Daoy (cell line): ENCODE measurements at regions not wholly inside any gene's neighbourhood (a gene's known extent, or its start where the extent isn't known, plus 50 kb on each side); places are given as distances from the start of the nearest gene placed in this dataset.

Experiments
- DNase-seq: peaks from one replicate; pipeline ENCODE4 v3.0.0-alpha.2; 2015; ENCODE audit warnings: low read depth

DNA sequence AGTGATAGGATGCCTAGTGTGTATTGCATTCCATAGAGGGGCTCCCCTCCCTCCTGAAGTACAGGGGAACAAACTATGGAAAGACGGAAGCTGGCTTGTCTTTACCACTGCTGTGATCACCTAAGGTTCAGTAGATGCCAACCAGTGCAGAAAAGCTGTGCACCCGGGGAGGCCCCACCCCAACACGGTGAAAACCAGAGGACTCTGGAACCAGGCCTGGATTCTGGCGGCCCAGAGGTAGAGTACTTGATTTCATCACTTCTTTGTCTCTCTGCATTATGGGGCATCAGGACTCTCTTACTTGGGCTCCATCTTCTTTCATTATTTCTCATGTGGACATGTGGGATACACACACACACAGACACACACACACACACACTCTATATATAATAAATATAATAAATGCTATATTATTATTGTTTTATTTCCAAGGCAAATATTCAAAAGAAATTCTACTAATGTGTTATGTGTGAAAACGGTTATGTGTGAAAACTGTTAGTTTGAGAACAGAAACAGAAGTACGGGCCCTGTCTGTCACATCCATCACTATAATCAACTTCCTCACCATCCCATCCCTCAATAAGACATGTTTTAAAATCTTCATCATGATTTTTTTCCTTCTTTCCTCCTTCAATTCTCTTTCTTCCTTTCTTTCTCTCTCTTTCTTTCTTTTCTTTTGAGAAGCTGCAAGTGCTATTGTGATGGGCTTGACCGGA lies 152.4 kb upstream of the CMC1 start:
- no peak for DNase-seq

- DNase-seq, result no peak
Measured at GRCh38 chr3:28089527-28089897, 151.9 kb upstream of the CMC1 start.

DNA sequence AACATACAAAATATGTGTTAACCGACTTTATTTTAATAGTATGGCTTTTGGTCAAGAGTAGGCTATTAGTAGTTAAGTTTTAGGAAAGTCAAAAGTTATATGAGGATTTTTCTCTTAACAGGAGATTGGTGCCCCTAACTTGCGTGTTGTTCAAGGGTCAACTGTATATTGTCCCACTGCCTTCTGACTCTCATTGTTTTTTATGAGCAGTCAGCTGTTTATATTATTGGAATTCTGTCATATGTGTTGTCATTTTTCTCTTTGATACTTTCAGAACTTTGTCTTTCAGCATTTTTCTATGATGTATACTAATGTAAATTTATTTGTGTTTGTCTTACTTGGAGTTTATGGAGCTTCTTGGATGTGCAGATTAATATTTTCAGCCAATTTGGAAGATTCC lies 142.1 kb upstream of the CMC1 start:
- no peak for DNase-seq

GRCh38 chr3:28101705-28102104 lies 139.7 kb upstream of the CMC1 start:
- DNase-seq, result no peak

DNA sequence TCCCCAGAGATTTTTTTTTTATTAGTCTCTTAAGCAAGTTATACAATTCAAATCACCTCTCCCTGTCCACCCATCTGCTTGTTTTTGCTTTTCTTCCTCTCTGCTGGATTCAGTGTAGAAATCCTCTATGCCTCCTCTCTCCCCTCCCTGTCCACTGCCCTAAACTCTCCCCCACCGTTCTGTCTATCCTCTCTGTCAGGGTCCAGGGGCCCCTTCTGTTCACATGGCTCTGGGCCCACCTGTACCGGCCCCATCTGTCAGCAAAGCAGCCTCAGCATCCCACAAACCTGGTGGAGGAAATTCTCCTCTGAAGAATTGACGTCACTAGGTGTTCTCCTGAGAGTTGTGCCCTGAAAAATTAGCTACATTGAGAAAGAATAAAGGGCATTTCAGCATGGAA lies 137.6 kb upstream of the CMC1 start:
- DNase-seq, result no peak

DNA sequence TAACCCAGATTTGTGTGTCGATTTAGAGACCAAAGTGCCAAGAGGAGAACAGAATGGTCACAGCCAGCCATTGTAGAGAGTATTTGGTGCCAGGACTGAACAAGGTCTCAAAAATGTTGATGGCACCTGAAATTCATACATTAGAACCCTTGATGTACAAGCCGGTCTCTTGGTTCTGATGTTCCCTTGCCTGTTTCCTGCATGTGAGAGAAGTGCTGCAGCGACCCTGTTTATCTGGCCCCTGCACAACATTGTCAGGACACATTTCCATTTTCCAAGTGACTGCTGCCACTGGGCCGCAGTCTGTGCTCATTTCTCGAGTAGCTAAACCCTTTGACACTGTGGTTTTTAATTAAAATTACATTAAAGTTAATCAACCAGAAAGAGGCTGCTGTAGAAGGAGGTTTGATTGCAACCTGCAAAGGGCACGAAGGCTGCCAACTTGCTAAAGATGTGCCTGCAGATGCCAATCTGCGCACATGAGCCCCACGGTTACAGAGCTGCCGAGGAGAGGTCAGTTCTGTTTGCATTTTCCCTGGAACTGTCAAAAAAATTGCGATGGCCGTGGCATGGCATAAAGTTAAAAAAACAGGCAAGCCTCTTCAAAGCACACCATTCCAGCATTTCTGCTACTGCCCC lies 136.4 kb upstream of the CMC1 start:
- no peak for DNase-seq

GRCh38 chr3:28109829-28110228 lies 131.6 kb upstream of the CMC1 start:
- no peak for DNase-seq

DNA sequence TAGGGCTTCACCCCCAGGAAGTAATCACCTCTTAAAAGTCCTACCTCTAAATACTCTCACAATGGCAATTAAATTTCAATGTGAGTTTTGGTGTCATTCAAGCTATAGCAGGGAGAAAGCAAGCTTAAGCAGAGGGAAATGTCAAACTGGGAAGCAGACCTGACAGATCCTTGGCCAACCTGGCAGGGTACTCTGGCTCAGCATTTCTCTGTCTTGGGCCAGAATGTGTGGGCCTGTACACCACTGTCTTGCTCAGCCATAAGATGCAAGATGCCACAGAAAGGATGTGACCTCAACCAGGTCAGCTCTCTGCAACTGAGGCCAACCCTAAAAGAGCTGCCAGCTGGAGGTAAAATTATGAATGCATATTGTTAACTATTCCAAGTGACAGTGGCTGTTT lies 130.6 kb upstream of the CMC1 start:
- DNase-seq, result no peak

DNA sequence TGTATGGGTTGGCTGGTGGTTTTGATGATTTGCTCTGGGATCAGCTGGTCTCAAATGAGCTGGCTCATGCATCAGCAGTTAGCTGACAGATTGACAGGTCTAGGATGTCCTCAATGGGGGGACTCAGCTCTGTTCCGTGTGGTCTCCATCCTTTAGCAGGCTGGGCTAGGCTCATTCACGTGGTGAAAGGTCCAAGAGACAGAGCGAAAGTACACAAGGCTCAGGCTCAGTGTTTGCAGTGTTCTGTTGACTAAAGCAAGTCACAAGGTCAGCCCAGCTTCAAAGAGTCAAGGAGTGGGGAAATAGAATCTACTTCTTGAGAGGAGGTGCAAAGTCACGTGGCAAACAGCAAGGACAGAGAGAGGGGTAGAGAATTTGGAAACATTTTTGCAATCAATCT lies 126.5 kb upstream of the CMC1 start:
- no peak for DNase-seq

GRCh38 chr3:28115316-28115715 lies 126.1 kb upstream of the CMC1 start:
- DNase-seq, result no peak

- no peak for DNase-seq
Measured at GRCh38 chr3:28117598-28117997, 123.8 kb upstream of the CMC1 start.

- no peak for DNase-seq
Measured at GRCh38 chr3:28118087-28118486, 123.3 kb upstream of the CMC1 start.

DNA sequence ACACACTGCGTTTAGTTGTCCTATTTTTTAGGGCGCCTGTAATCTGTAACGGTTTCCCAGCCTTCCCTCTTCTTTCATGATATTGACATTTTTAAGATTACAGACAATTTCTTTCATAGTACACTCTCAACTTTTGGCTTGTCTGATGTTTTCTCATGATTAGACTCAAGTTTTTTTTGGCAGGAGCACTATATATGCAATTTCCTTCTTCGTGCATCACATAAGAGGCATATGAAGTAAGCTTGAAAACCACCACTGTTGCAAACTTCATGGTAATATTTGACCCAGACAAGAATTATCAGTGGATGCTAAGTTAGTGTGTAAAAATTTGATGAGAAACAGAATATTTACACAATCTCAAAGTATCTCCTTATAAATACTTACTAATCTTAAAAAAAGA lies 119.2 kb upstream of the CMC1 start:
- no peak for DNase-seq

DNA sequence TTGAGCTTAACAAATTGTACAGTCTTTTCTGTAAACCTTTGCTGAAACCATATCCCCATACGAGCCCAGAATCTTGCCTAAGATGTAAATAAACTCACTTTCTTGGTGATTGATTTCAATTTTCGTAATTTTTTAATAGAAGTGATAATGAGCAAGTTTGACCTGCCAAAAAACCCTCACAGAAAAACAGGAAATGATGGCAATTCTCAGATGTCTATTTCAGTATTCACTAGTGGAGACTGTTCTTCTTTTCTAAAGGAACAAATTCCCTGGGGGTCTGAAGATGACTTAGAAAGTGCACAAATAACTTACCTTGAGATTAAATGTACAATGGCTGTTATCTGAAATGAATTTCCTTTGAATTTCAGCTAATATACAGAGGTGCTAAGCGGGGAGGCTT lies 116.5 kb upstream of the CMC1 start:
- no peak for DNase-seq

- DNase-seq, result no peak
Measured at GRCh38 chr3:28125342-28125741, 116.1 kb upstream of the CMC1 start.

DNA sequence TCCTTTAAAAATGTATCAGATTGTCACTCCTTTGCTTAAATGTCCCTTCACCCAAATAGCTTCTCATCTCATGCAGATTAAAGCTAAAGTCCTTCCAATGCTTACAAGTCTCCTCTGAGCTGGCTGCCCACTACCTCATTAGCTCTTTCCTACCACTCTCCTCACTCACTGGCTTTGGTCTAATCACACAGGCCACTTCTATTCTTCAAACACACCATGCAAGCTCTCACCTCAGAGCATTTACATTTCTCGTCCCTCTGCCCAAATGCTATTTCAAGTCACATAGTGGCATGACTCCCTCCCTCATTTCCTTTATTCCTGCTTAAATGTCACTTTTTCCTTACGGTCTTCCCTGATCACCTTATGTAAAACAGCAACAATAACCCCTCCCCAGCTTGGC lies 110.6 kb upstream of the CMC1 start:
- DNase-seq, result no peak

DNA sequence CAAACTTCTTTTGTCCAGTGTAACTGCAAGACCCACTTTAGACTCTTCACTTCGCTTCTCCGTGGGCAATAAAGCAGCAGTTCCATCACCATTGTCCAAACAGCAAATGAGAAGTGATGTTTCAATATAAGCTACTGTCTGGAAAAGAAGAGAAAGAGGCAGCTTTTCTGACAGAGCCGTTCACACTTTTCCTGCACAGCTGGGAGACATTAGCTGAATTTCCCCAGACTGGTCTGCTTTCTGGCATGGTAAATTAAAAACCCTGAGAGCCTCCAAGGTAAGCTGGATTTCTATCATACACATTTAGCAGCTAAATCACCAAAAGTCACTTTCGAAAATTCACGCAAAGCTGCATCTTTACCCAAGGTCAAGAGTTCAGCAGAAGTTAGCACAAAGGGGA lies 108.5 kb upstream of the CMC1 start:
- DNase-seq, result no peak

DNA sequence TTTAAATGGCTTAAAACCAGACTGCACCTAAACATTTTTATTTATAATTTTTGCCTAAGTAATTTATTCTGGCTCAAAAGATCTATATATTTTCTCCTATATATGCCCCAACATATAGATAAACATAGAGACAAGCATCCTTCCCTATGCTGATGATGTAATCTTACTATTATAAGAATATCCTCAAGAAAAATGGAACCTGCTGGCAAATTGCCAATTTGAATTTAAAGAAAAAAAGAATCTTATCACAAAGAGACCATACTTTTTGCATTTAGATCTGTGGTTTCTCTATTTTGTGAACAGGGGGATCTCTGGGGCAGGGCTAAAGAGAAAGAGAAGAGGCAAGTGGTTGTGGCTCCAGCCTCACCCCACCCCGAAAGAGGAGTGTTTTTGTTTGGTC lies 107.2 kb upstream of the CMC1 start:
- no peak for DNase-seq

DNA sequence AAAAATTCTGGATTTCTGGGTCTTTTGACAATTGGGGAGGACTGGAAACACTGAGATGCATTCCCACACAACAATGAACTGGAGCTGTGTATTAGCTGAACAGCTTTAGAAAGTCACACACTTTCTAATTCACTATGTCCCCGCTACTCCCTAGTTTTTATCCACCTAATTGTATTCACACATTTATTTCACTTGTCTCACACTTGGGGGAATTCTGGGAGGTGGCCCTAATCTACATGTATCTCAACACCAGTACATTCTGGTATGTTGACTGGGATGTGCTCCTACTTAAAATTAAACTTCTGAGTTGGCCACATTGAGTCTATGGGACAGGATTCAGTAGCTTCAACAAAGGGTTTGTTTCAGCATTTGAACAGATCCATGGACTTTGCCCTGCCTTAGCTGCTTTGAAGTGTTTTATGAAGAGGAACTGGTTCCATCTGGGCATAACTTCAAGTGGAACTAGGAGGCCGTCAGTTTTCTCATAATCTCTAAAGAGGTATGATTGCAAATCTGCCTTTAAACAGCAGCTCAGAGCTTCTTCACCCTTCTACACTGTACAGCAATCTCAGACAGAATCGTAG lies 106.5 kb upstream of the CMC1 start:
- no peak for DNase-seq

DNA sequence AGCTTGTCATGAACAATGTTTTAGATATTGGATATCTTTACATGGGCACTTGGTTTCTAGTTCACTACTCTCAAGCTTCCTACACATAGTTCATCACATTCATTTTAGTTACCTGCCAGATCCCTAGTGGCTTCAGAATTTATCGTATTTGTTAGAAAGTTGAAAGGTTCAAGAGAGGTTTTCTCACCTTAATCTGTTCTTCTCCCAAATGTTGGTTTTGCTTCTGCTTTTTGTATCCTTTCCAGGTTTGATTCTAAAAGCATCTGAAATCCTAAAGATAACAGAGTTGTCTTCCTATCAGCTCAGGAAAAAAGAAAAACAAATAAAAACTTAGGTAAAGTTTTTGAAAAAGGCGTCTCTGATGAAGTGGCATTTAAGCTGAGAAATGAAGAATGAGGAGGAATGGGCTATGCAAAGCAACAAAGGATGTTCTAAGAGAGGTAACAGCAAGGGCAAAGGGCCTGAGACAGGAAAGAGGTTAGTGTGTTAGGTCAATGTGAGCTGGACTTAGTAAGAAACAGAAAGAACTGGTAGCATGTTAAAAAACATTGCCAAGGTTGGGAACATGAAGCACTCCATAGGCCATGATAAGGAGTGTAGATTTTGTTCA lies 104.7 kb upstream of the CMC1 start:
- no peak for DNase-seq

DNA sequence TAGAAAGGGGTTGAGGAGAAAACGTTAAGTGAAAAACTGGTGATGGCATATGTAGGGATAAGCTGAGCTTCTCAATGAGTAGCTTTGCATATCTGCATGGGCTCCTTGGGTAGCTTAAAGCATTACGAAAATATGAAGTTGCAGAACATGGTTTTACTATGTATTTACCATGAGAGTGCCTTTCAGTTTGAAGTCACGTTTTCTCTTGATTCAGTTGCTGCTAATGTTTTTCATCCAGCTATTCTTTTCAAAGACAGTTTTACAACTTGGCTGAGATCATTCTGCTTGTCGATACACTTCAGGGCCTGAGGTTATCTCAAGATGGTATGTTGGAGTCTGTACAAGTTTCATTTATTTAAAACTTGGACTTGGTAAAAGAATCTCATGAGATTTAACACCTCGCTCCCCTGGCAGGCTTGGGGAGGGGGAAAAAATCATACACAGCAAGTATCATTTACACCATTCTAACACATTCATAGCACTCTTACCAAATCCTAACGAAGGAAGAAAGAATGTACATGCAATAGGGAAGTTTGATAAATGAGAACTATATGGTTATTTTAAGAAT lies 103.3 kb upstream of the CMC1 start:
- no peak for DNase-seq

GRCh38 chr3:28139288-28139687 lies 102.1 kb upstream of the CMC1 start:
- DNase-seq, result no peak
